ENCODE measurements at regions not wholly inside any gene's neighbourhood (a gene's known extent, or its start where the extent isn't known, plus 50 kb on each side); places are given as distances from the start of the nearest gene placed in this dataset.

DNA sequence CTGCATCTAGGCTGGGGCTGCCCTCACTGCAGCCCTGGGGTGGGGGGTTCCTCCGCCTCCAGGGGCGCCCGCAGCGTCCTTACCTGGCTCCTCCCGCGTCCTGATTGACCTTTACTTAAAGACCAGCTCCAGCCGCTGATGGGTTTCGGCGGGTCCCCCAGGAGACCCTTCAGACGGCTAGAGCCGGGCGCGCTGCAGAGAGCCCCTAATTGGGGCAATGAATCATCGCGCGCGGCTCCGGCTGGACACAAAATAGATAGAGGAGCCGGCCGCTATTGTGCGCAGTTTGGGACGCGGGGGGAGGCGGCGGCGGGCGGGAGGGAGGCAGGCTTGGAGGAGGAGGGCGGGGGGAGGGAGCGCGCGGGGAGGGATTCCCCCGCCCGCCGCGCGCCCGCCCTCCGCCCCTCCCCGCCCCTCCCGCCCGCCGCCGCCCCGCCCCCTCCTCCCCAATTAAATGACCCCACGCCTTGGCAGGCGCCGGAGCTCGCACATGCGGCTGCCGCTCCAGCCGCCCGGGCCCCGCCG is 56.5 kb upstream of the CIBAR2 start:
- Histone ChIP-seq H3K27me3 (no peaks in the 10 kb centered on the region), H3K36me3 (no peaks in the 10 kb centered on the region), H3K27ac (no peak overlapping the region), H3K4me1 (peaks cover 10 to 48% of the 10 kb centered on the region in 2 donors), H3K9me3 (no peaks in the 10 kb centered on the region), H3K4me3 (replicated peaks in 1 of 3) (peak overlapping the region in 1 of 3 donors; percentile 21)
- no peak for TF ChIP-seq POLR2A (IDR thresholded peaks at IDR 0.05)
- TF ChIP-seq, protein P1, sequence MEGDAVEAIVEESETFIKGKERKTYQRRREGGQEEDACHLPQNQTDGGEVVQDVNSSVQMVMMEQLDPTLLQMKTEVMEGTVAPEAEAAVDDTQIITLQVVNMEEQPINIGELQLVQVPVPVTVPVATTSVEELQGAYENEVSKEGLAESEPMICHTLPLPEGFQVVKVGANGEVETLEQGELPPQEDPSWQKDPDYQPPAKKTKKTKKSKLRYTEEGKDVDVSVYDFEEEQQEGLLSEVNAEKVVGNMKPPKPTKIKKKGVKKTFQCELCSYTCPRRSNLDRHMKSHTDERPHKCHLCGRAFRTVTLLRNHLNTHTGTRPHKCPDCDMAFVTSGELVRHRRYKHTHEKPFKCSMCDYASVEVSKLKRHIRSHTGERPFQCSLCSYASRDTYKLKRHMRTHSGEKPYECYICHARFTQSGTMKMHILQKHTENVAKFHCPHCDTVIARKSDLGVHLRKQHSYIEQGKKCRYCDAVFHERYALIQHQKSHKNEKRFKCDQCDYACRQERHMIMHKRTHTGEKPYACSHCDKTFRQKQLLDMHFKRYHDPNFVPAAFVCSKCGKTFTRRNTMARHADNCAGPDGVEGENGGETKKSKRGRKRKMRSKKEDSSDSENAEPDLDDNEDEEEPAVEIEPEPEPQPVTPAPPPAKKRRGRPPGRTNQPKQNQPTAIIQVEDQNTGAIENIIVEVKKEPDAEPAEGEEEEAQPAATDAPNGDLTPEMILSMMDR (IDR thresholded peaks at IDR 0.05) = no peak
- intact Hi-C loops (cut with DNase I) = no loop called here
- DNase-seq = peak; percentile 55 to 59
- WGBS, 2 donors = 27% methylated on average over 3 of the region's 54 CpGs; no CpG with 5 or more reads in 1 of the 2 donors

DNA sequence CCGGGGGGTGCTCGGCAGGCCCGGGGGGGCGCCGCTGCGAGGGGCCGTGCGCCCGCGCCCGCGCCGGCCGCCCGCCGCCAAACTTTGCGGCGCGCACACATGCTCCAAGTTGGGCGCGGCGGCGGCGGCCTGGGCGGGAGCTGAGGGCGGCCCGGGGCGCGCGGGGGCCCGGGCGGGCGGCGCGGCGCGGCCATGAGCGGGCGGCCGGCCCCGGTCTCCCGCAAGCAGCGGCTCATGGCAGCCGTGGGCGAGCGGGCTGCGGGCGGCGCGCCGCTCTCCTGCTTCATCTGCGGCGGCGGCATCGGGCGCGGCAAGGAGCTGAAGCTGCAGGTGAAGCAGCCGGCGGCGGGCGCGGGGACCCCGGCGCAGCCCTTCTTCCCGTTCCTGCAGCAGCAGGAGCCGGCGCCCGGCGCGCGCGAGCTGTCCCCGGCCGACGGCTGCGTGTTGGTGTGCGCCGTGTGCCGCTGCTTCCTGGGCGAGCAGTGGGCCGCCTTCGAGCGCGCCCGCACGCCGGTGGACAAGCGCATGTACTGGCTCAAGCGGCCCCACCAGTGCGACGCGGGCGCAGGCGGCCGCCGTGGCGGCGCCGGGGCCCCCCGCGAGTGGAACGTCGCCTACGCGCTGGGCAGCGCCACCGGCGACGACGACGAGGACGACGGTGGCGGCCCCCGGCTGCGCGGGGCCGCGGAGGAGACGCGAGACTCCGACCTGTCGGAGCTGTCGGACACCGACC is 57.2 kb upstream of the CIBAR2 start:
- Histone ChIP-seq H3K4me1 (peaks cover 14 to 55% of the 10 kb centered on the region in 2 donors), H3K9me3 (no peaks in the 10 kb centered on the region), H3K4me3 (replicated peaks in 1 of 3) (peak overlapping the region in 1 of 3 donors; percentile 50), H3K36me3 (no peaks in the 10 kb centered on the region), H3K27me3 (no peaks in the 10 kb centered on the region), H3K27ac (no peak overlapping the region)
- WGBS, 2 donors = 0% methylated on average over 4 to 6 of the region's 125 CpGs
- peak; percentile 30 to 31 for DNase-seq
- intact Hi-C loops (cut with DNase I) = no loop called here
- TF ChIP-seq, protein P1 (IDR thresholded peaks at IDR 0.05) = no peak
- TF ChIP-seq POLR2A (IDR thresholded peaks at IDR 0.05) = no peak

DNA sequence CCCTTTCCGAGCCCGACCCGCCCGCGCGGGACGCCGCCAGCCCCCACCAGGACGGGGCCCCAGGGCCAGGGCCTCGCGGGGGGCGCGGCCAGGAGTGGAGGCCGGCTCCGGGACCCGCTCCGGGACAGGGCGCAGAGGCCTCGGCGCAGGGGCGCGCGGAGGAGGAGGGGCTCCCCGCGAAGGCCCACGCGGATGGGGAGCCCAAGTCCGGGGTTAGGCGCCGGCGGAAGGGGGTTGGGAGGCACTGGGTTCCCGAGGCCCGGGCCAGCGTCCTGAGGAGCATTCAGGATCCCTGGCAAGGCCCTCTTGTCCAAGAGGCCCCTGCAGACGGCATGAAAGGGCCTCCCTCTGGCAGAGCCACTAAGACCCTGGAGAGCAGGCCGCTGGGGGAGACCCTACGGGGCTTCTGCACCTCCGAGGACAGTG is 57.8 kb upstream of the CIBAR2 start:
- TF ChIP-seq POLR2A (IDR thresholded peaks at IDR 0.05) = no peak
- TF ChIP-seq, protein P1 (IDR thresholded peaks at IDR 0.05) = no peak
- intact Hi-C loops (cut with DNase I) = no loop called here
- Histone ChIP-seq H3K4me1 (peaks cover 17 to 57% of the 10 kb centered on the region in 2 donors), H3K4me3 (replicated peaks in 1 of 3) (peak overlapping the region in 1 of 3 donors; percentile 50), H3K9me3 (no peaks in the 10 kb centered on the region), H3K27me3 (no peaks in the 10 kb centered on the region), H3K36me3 (no peaks in the 10 kb centered on the region), H3K27ac (no peak overlapping the region)
- DNase-seq = no peak
- WGBS, 2 donors = 0% methylated on average over 1 of the region's 38 CpGs; no CpG with 5 or more reads in 1 of the 2 donors

- no peaks in the 10 kb centered on the region for H3K9me3 ChIP-seq
- no peaks in the 10 kb centered on the region for H3K36me3 ChIP-seq
- H3K27me3 ChIP-seq = no peaks in the 10 kb centered on the region
- intact Hi-C loops (cut with DNase I) = no loop called here
- DNase-seq = no peak
- H3K4me1 ChIP-seq = peaks cover 17 to 62% of the 10 kb centered on the region in 2 donors
- 84 to 100% methylated on average over 1 to 6 of the region's 23 CpGs for WGBS, 2 donors
- H3K27ac ChIP-seq = no peak overlapping the region
- no peak overlapping the region for H3K4me3 ChIP-seq (replicated peaks in 1 of 3)
- TF ChIP-seq, protein P1 (IDR thresholded peaks at IDR 0.05) = no peak
- TF ChIP-seq POLR2A (IDR thresholded peaks at IDR 0.05) = no peak
These were observed 58.3 kb upstream of the CIBAR2 start for GRCh38 chr16:85170590-85171003.

All from thyroid gland (tissue), 4 donors.